Astrocyte (in vitro differentiated cells and primary cell): ENCODE measurements at regions not wholly inside any gene's neighbourhood (a gene's known extent, or its start where the extent isn't known, plus 50 kb on each side); places are given as distances from the start of the nearest gene placed in this dataset.

Experiments used
- DNase-seq: peaks from one replicate; pipeline ENCODE4 v3.0.0-alpha.2; 2010; ENCODE audit warnings: low read depth
- FAIRE-seq: peaks from 2 replicates; lab custom pipeline; 2011; peaks lifted over from hg19 to GRCh38; lab: Jason Lieb, UNC
- H2AFZ ChIP-seq: 2 replicates; pipeline ENCODE4 v1.6.0; 2012; ENCODE audit warnings: low read depth, low read length, inconsistent platforms
- H3K27ac ChIP-seq: 2 replicates; pipeline ENCODE4 v1.5.1; 2011; ENCODE audit warnings: low read depth, low read length, inconsistent platforms
- H3K27me3 ChIP-seq: 2 replicates; pipeline ENCODE4 v1.6.0; 2011; ENCODE audit warnings: low read length, inconsistent platforms; ENCODE audit not compliant: insufficient read depth
- H3K36me3 ChIP-seq: 2 replicates; pipeline ENCODE4 v1.5.1; 2011; ENCODE audit warnings: low read length, inconsistent platforms; ENCODE audit not compliant: insufficient read depth
- H3K4me1 ChIP-seq: 2 replicates; pipeline ENCODE4 v1.5.1; 2011; ENCODE audit warnings: low read length, inconsistent platforms; ENCODE audit not compliant: insufficient read depth
- H3K4me2 ChIP-seq: 2 replicates; pipeline ENCODE4 v1.6.0; 2012; ENCODE audit warnings: low read length, inconsistent platforms
- H3K4me3 ChIP-seq: 2 replicates; pipeline ENCODE4 v1.5.1; 2011; ENCODE audit warnings: low read depth, mild to moderate bottlenecking, low read length, inconsistent platforms; ENCODE audit not compliant: insufficient read depth
- H3K79me2 ChIP-seq: 2 replicates; pipeline ENCODE4 v1.6.0; 2012; ENCODE audit warnings: mild to moderate bottlenecking, low read length, inconsistent platforms; ENCODE audit not compliant: insufficient read depth
- H3K9ac ChIP-seq: 2 replicates; pipeline ENCODE4 v1.6.0; 2012; ENCODE audit warnings: mild to moderate bottlenecking, low read length, inconsistent platforms
- H3K9me3 ChIP-seq: 2 replicates; pipeline ENCODE4 v1.5.1; 2012; ENCODE audit warnings: low read depth, mild to moderate bottlenecking, low read length, inconsistent platforms; ENCODE audit not compliant: insufficient read depth
- H4K20me1 ChIP-seq: 2 replicates; pipeline ENCODE4 v1.6.0; 2012; ENCODE audit warnings: low read length, inconsistent platforms; ENCODE audit not compliant: insufficient read depth
- H3K27ac Mint-ChIP-seq: one replicate; pipeline ENCODE4 v1.8.0; 2021; ENCODE audit warnings: mild to moderate bottlenecking, mixed read lengths; ENCODE audit not compliant: unreplicated experiment
- H3K27me3 Mint-ChIP-seq: one replicate; pipeline ENCODE4 v1.8.0; 2021; ENCODE audit warnings: low read depth, mixed read lengths; ENCODE audit not compliant: unreplicated experiment
- H3K36me3 Mint-ChIP-seq: one replicate; pipeline ENCODE4 v1.8.0; 2021; ENCODE audit warnings: low read depth, mixed read lengths; ENCODE audit not compliant: unreplicated experiment
- H3K4me1 Mint-ChIP-seq: one replicate; pipeline ENCODE4 v1.8.0; 2021; ENCODE audit warnings: low read depth, mixed read lengths; ENCODE audit not compliant: unreplicated experiment
- H3K4me3 Mint-ChIP-seq: one replicate; pipeline ENCODE4 v1.8.0; 2021; ENCODE audit warnings: mild to moderate bottlenecking, moderate library complexity, mixed read lengths; ENCODE audit not compliant: unreplicated experiment
- H3K9me3 Mint-ChIP-seq: one replicate; pipeline ENCODE4 v1.8.0; 2021; ENCODE audit warnings: mild to moderate bottlenecking, mixed read lengths; ENCODE audit not compliant: unreplicated experiment
- CTCF ChIP-seq: IDR thresholded peaks from 2 replicates; pipeline ENCODE4 v1.5.1; 2011; ENCODE audit warnings: low read depth, mild to moderate bottlenecking, inconsistent platforms, low read length, moderate library complexity; ENCODE audit not compliant: insufficient read depth
- EZH2 ChIP-seq: IDR thresholded peaks from 2 replicates; pipeline ENCODE4 v1.6.1; 2012; ENCODE audit warnings: mild to moderate bottlenecking, low read length, inconsistent platforms; ENCODE audit not compliant: insufficient read depth

GRCh38 chr13:106010836-106011235, 524.6 kb downstream of the EFNB2 start:
- Mint-ChIP-seq H3K4me3 (no peak overlapping the region), H3K27me3 (peaks cover 3% of the 10 kb centered on the region), H3K4me1 (no peaks in the 10 kb centered on the region), H3K27ac (no peak overlapping the region), H3K36me3 (no peaks in the 10 kb centered on the region), H3K9me3 (peaks cover 4% of the 10 kb centered on the region)
- H3K79me2 ChIP-seq = no peaks in the 10 kb centered on the region
- H3K9ac ChIP-seq = no peak overlapping the region
- no peaks in the 10 kb centered on the region for H3K27me3 ChIP-seq
- no peaks in the 10 kb centered on the region for H3K9me3 ChIP-seq
- no peaks in the 10 kb centered on the region for H3K4me1 ChIP-seq
- H3K4me3 ChIP-seq = no peak overlapping the region
- H3K27ac ChIP-seq = no peak overlapping the region
- DNase-seq = no peak
- no peak for TF ChIP-seq EZH2
- no peak for TF ChIP-seq CTCF
- no peaks in the 10 kb centered on the region for H4K20me1 ChIP-seq
- FAIRE-seq = no peak
- H3K36me3 ChIP-seq = no peaks in the 10 kb centered on the region
- no peak overlapping the region for H3K4me2 ChIP-seq
- no peak overlapping the region for H2AFZ ChIP-seq

GRCh38 chr13:106008540-106008939, 526.9 kb downstream of the EFNB2 start:
- Histone ChIP-seq H2AFZ (no peak overlapping the region), H3K27ac (no peak overlapping the region), H3K4me3 (no peak overlapping the region), H3K4me1 (no peaks in the 10 kb centered on the region), H3K4me2 (no peak overlapping the region), H3K9ac (no peak overlapping the region), H3K27me3 (no peaks in the 10 kb centered on the region), H3K36me3 (no peaks in the 10 kb centered on the region), H3K9me3 (no peaks in the 10 kb centered on the region), H4K20me1 (no peaks in the 10 kb centered on the region), H3K79me2 (no peaks in the 10 kb centered on the region)
- Mint-ChIP-seq H3K9me3 (no peaks in the 10 kb centered on the region), H3K4me1 (no peaks in the 10 kb centered on the region), H3K36me3 (no peaks in the 10 kb centered on the region), H3K27me3 (peaks cover 3% of the 10 kb centered on the region), H3K4me3 (no peak overlapping the region), H3K27ac (no peak overlapping the region)
- DNase-seq (no peak), FAIRE-seq (no peak)
- TF ChIP-seq CTCF (no peak), EZH2 (no peak)

- Histone ChIP-seq H2AFZ (no peak overlapping the region), H3K36me3 (no peaks in the 10 kb centered on the region), H3K9ac (no peak overlapping the region), H3K79me2 (no peaks in the 10 kb centered on the region), H3K27ac (no peak overlapping the region), H3K9me3 (no peaks in the 10 kb centered on the region), H3K4me3 (no peak overlapping the region), H3K4me1 (no peaks in the 10 kb centered on the region), H3K4me2 (no peak overlapping the region), H3K27me3 (no peaks in the 10 kb centered on the region), H4K20me1 (no peaks in the 10 kb centered on the region)
- DNase-seq (no peak), FAIRE-seq (no peak)
- no peak for TF ChIP-seq CTCF
- TF ChIP-seq EZH2 = no peak
- Mint-ChIP-seq H3K4me3 (no peak overlapping the region), H3K27ac (no peak overlapping the region), H3K4me1 (no peaks in the 10 kb centered on the region), H3K36me3 (no peaks in the 10 kb centered on the region), H3K27me3 (no peaks in the 10 kb centered on the region), H3K9me3 (no peaks in the 10 kb centered on the region)
Observed at GRCh38 chr13:106007156-106007555, 528.3 kb downstream of the EFNB2 start.
